H9 (cell line): ENCODE measurements at regions not wholly inside any gene's neighbourhood (a gene's known extent, or its start where the extent isn't known, plus 50 kb on each side); places are given as distances from the start of the nearest gene placed in this dataset.
"Not testable (repeated sequence)": the region's sequence is repeated elsewhere in the genome, so short reads cannot be mapped to it uniquely, and the experiment has no call there.

Source experiments
- DNase-seq: peaks from one replicate; pipeline ENCODE4 v3.0.0-alpha.2; 2017
- H2AFZ ChIP-seq: one replicate; pipeline ENCODE4 v1.6.1; 2013; ENCODE audit warnings: mild to moderate bottlenecking, low read length, control low read depth, moderate library complexity
- H2AK5ac ChIP-seq: 2 replicates; pipeline ENCODE4 v1.6.1; 2013; ENCODE audit warnings: low read length, control low read depth, mixed read lengths; ENCODE audit not compliant: insufficient read length
- H2BK120ac ChIP-seq: one replicate; pipeline ENCODE4 v1.6.1; 2013; ENCODE audit warnings: low read depth, mild to moderate bottlenecking, low read length, control low read depth, inconsistent platforms; ENCODE audit not compliant: poor library complexity, severe bottlenecking
- H2BK12ac ChIP-seq: 2 replicates; pipeline ENCODE4 v1.6.1; 2013; ENCODE audit warnings: low read length, control low read depth, mixed read lengths, low read depth; ENCODE audit not compliant: insufficient read length
- H2BK15ac ChIP-seq: 2 replicates; pipeline ENCODE4 v1.6.1; 2013; ENCODE audit warnings: low read depth, low read length, control low read depth
- H2BK20ac ChIP-seq: one replicate; pipeline ENCODE4 v1.6.1; 2013; ENCODE audit warnings: low read depth, mild to moderate bottlenecking, low read length, control low read depth, inconsistent platforms; ENCODE audit not compliant: poor library complexity, severe bottlenecking
- H2BK5ac ChIP-seq: 2 replicates; pipeline ENCODE4 v1.6.1; 2013; ENCODE audit warnings: low read length, control low read depth, mixed read lengths; ENCODE audit not compliant: insufficient read length
- H3K14ac ChIP-seq: 2 replicates; pipeline ENCODE4 v1.6.1; 2013; ENCODE audit warnings: low read length, control low read depth; ENCODE audit not compliant: insufficient read depth
- H3K18ac ChIP-seq: 2 replicates; pipeline ENCODE4 v1.6.1; 2013; ENCODE audit warnings: low read depth, mild to moderate bottlenecking, mixed read lengths, low read length, control low read depth; ENCODE audit not compliant: insufficient read length
- H3K23ac ChIP-seq: 2 replicates; pipeline ENCODE4 v1.6.1; 2013; ENCODE audit warnings: low read length, control low read depth, mixed read lengths, low read depth; ENCODE audit not compliant: insufficient read length
- H3K23me2 ChIP-seq: 2 replicates; pipeline ENCODE4 v1.6.1; 2013; ENCODE audit warnings: low read depth, mild to moderate bottlenecking, mixed read lengths, low read length, control low read depth; ENCODE audit not compliant: insufficient read length, poor library complexity, severe bottlenecking
- H3K27ac ChIP-seq: 2 replicates; pipeline ENCODE4 v1.5.1; 2013; ENCODE audit warnings: low read length, control low read depth, mixed read lengths, low read depth; ENCODE audit not compliant: insufficient read length
- H3K27me3 ChIP-seq: 2 replicates; pipeline ENCODE4 v1.6.1; 2013; ENCODE audit warnings: low read length, control low read depth, inconsistent platforms; ENCODE audit not compliant: insufficient read depth
- H3K4ac ChIP-seq: 2 replicates; pipeline ENCODE4 v1.6.1; 2013; ENCODE audit warnings: low read depth, mild to moderate bottlenecking, control low read depth, inconsistent platforms, low read length, moderate library complexity
- H3K4me1 ChIP-seq: 2 replicates; pipeline ENCODE4 v1.6.1; 2013; ENCODE audit warnings: low read length, control low read depth, inconsistent platforms; ENCODE audit not compliant: insufficient read depth
- H3K4me2 ChIP-seq: 2 replicates; pipeline ENCODE4 v1.6.1; 2013; ENCODE audit warnings: low read length, control low read depth, mixed read lengths; ENCODE audit not compliant: insufficient read length, insufficient read depth
- H3K56ac ChIP-seq: 2 replicates; pipeline ENCODE4 v1.6.1; 2013; ENCODE audit warnings: low read depth, mild to moderate bottlenecking, mixed read lengths, low read length, control low read depth; ENCODE audit not compliant: insufficient read length
- H3K79me1 ChIP-seq: 2 replicates; pipeline ENCODE4 v1.6.1; 2013; ENCODE audit warnings: low read depth, mild to moderate bottlenecking, moderate library complexity, low read length, control low read depth, inconsistent platforms; ENCODE audit not compliant: insufficient read depth, poor library complexity, severe bottlenecking
- H3K79me2 ChIP-seq: 2 replicates; pipeline ENCODE4 v1.6.1; 2013; ENCODE audit warnings: low read length, control low read depth, inconsistent platforms; ENCODE audit not compliant: insufficient read depth
- H3K9ac ChIP-seq: 2 replicates; pipeline ENCODE4 v1.6.1; 2013; ENCODE audit warnings: low read length, control low read depth, mixed read lengths; ENCODE audit not compliant: insufficient read length; ENCODE audit errors: extremely low read depth
- H3K9me3 ChIP-seq: one replicate; pipeline ENCODE4 v1.6.1; 2013; ENCODE audit warnings: low read depth, low read length, inconsistent platforms; ENCODE audit not compliant: control insufficient read depth
- H3T11ph ChIP-seq: one replicate; pipeline ENCODE4 v1.6.1; 2013; ENCODE audit warnings: mild to moderate bottlenecking, low read length, control low read depth, inconsistent platforms
- H4K20me1 ChIP-seq: one replicate; pipeline ENCODE4 v1.6.1; 2013; ENCODE audit not compliant: control insufficient read depth, insufficient read length, insufficient read depth
- H4K5ac ChIP-seq: 2 replicates; pipeline ENCODE4 v1.6.1; 2013; ENCODE audit warnings: low read depth, mild to moderate bottlenecking, mixed read lengths, low read length, control low read depth; ENCODE audit not compliant: insufficient read length
- H4K8ac ChIP-seq: replicated peaks from 2 replicates; pipeline ENCODE4 v1.6.1; 2013; ENCODE audit warnings: low read length, control low read depth, mixed read lengths, low read depth; ENCODE audit not compliant: insufficient read length
- H4K91ac ChIP-seq: 2 replicates; pipeline ENCODE4 v1.6.1; 2013; ENCODE audit warnings: low read depth, mild to moderate bottlenecking, moderate library complexity, mixed read lengths, low read length, control low read depth; ENCODE audit not compliant: insufficient read length
- H3K27ac Mint-ChIP-seq, 3 experiments: 2 replicates in 2 of 3; 3 replicates in 1 of 3; pipeline ENCODE4 v1.8.0; 2020 to 2021; ENCODE audit warnings: mixed read lengths in 3 of 3, mild to moderate bottlenecking in 1 of 3, moderate library complexity in 1 of 3
- H3K27me3 Mint-ChIP-seq: 2 replicates; pipeline ENCODE4 v1.8.0; 2021; ENCODE audit warnings: low read depth, mild to moderate bottlenecking, moderate library complexity, mixed read lengths
- H3K36me3 Mint-ChIP-seq, 3 experiments: 2 replicates in 2 of 3; 3 replicates in 1 of 3; pipeline ENCODE4 v1.8.0; 2020 to 2021; ENCODE audit warnings: low read depth in 3 of 3, mixed read lengths in 3 of 3; ENCODE audit not compliant: insufficient read depth in 1 of 3
- H3K4me1 Mint-ChIP-seq, 2 experiments: 2 replicates each; pipeline ENCODE4 v1.8.0; 2020; ENCODE audit warnings: mixed read lengths in 2 of 2
- H3K4me3 Mint-ChIP-seq, 2 experiments: 2 replicates in 1 of 2; 3 replicates in 1 of 2; pipeline ENCODE4 v1.8.0; 2020 to 2021; ENCODE audit warnings: mild to moderate bottlenecking in 2 of 2, mixed read lengths in 2 of 2, moderate library complexity in 1 of 2
- H3K9me3 Mint-ChIP-seq, 2 experiments: 2 replicates in 1 of 2; 3 replicates in 1 of 2; pipeline ENCODE4 v1.8.0; 2020; ENCODE audit warnings: mild to moderate bottlenecking in 2 of 2, mixed read lengths in 2 of 2, moderate library complexity in 1 of 2
- WGBS: extraction: QIAGEN DNeasy Blood & Tissue Kit; methylation state at CpG from one replicate; pipeline ENCODE4 v1.1.7; 2013; ENCODE audit warnings: missing lambda C conversion rate, low lambda C conversion rate, mixed read lengths; ENCODE audit not compliant: insufficient read length; ENCODE audit errors: extremely low coverage; 5-methylcytosine and 5-hydroxymethylcytosine counted together

DNA sequence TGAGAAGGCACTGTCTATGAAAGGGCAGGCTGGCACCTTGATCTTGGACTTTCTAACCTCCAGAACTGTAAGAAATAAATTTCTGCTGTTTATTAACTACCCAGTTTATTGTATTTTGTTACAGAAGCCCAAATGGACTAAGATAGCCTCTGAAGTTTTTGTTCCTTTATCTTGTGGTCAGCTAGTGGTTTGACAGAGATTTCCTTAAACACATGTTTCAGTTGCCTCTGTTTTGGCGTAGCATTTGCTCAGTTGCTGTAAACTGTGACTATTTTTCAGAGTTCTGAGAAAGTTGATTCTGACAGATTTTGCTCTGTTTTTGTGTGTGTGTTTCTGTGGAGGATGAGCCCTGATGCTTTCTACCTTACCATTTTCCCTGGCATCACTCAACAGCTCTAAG lies 119.0 kb downstream of the SPATA31A1 start:
- not testable (repeated sequence) for H3K79me1 ChIP-seq, H2BK20ac ChIP-seq, H3K23me2 ChIP-seq, H3K23ac ChIP-seq, H3K4me2 ChIP-seq, H2BK120ac ChIP-seq, H2AK5ac ChIP-seq, H3K27me3 ChIP-seq, H3K27ac ChIP-seq, H2BK5ac ChIP-seq, H3K36me3 Mint-ChIP-seq, H3K9me3 ChIP-seq, H3T11ph ChIP-seq, H3K79me2 ChIP-seq, H3K9ac ChIP-seq, H4K5ac ChIP-seq, H2AFZ ChIP-seq, H3K4ac ChIP-seq, H3K4me1 ChIP-seq, H4K8ac ChIP-seq, H4K20me1 ChIP-seq, H2BK15ac ChIP-seq, H3K4me1 Mint-ChIP-seq, H3K4me3 Mint-ChIP-seq, H3K18ac ChIP-seq, H3K27me3 Mint-ChIP-seq, H3K9me3 Mint-ChIP-seq, H4K91ac ChIP-seq, H3K56ac ChIP-seq, H2BK12ac ChIP-seq, H3K14ac ChIP-seq, H3K27ac Mint-ChIP-seq, DNase-seq
- no CpG with 5 or more reads among the region's 1 CpG for WGBS

DNA sequence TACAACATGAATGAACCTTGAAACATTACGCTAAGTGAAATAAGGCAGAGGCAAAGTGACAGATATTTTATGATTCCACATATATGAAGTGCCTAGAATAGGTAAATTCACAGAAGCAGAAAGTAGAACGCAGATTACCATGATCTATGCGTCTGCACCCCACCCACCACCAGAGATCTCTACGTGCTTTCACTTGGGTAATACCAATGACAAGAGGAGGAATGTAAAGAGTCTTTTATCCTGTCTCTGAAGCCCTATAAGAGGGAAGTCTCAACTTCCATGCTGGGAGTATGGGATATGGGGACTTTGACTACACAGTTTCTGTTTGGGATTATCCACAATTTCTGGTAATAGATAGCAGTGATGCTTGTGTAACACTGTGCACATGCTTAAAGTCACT lies 127.6 kb downstream of the SPATA31A1 start:
- H3K4me2 ChIP-seq, H3K9me3 ChIP-seq, H2BK120ac ChIP-seq, H3K23ac ChIP-seq, H3K4me1 Mint-ChIP-seq, H3K4ac ChIP-seq, H2BK15ac ChIP-seq, H3K18ac ChIP-seq, DNase-seq, H2BK5ac ChIP-seq, H2AFZ ChIP-seq, H3K9ac ChIP-seq, H3K23me2 ChIP-seq, H3K14ac ChIP-seq, H3K36me3 Mint-ChIP-seq, H3K27ac Mint-ChIP-seq, H3K9me3 Mint-ChIP-seq, H3K27me3 Mint-ChIP-seq, H3K27me3 ChIP-seq, H3K79me2 ChIP-seq, H3K4me3 Mint-ChIP-seq, H3K4me1 ChIP-seq, H2BK12ac ChIP-seq, H3K79me1 ChIP-seq, H4K91ac ChIP-seq, H4K5ac ChIP-seq, H3K27ac ChIP-seq, H2BK20ac ChIP-seq, H4K20me1 ChIP-seq, H4K8ac ChIP-seq, H3K56ac ChIP-seq, H2AK5ac ChIP-seq, H3T11ph ChIP-seq: not testable (repeated sequence)
- no CpG with 5 or more reads among the region's 4 CpGs for WGBS

DNA sequence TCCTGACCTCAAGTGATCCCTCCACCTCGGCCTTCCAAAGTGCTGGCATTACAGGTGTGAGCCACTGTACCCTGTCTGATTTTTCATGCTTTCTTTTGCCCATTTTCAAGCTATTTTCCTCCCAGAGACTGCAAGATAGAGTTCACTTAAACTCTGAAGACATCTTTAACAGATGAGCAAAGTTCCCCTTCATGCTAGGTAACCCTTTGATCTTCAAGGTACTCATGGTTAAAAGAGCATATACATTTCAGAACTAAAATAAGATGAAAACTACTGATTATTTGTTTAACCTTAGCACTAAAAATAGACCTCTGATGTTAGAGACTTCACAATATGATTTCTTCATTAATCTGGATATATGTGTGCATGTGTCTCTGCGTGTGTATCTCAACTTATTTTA lies 128.4 kb downstream of the SPATA31A1 start:
- not testable (repeated sequence) for H2AK5ac ChIP-seq, H3T11ph ChIP-seq, H2BK15ac ChIP-seq, H3K4me2 ChIP-seq, H3K18ac ChIP-seq, H3K4ac ChIP-seq, H4K91ac ChIP-seq, H4K20me1 ChIP-seq, H3K27ac ChIP-seq, H2BK12ac ChIP-seq, H3K9me3 ChIP-seq, H3K79me1 ChIP-seq, H2BK5ac ChIP-seq, H3K27me3 Mint-ChIP-seq, H3K14ac ChIP-seq, H2AFZ ChIP-seq, H3K4me1 Mint-ChIP-seq, H2BK20ac ChIP-seq, H3K4me3 Mint-ChIP-seq, H4K8ac ChIP-seq, H2BK120ac ChIP-seq, H3K79me2 ChIP-seq, H3K27me3 ChIP-seq, H3K23ac ChIP-seq, H3K36me3 Mint-ChIP-seq, H3K56ac ChIP-seq, H3K23me2 ChIP-seq, H4K5ac ChIP-seq, DNase-seq, H3K9ac ChIP-seq, H3K9me3 Mint-ChIP-seq, H3K4me1 ChIP-seq, H3K27ac Mint-ChIP-seq
- no CpG with 5 or more reads among the region's 2 CpGs for WGBS
